ENCODE measurements at regions not wholly inside any gene's neighbourhood (a gene's known extent, or its start where the extent isn't known, plus 50 kb on each side); places are given as distances from the start of the nearest gene placed in this dataset.
"Not testable (repeated sequence)": the region's sequence is repeated elsewhere in the genome, so short reads cannot be mapped to it uniquely, and the experiment has no call there.

DNA sequence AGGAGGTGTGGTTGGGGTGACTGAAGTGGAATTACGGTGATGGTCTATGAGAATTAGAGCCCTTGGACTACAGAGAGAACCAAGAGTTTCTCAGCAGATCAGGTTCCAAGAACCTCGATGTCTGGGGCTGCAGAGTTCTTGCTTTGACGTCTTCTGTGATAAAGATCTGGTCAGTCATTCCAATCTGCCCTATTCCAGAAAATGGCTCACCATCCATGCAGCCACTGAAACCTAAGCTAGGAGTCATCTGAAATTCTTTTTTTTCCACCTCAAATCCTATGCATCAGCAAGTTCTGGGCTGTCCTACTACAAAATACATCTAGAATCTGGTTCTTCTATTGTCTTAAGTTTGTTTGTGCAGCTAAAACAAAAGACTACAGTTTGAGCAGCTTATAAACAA, 254.4 kb upstream of the PGRMC2 start:
- peak; percentile 77 for DNase-seq (ENCODE audit: insufficient read length, low spot score, missing footprints)
- Histone ChIP-seq H3K27ac (ENCODE audit: low read depth, low read length) (peak overlapping the region; percentile 16), H4K20me1 (ENCODE audit: insufficient read depth, low read length) (no peaks in the 10 kb centered on the region), H2AFZ (ENCODE audit: low read length) (peak overlapping the region; percentile 49), H3K4me2 (ENCODE audit: insufficient read depth, low read length) (no peak overlapping the region), H3K36me3 (ENCODE audit: insufficient read depth, low read length) (no peaks in the 10 kb centered on the region), H3K79me2 (ENCODE audit: insufficient read depth, low read length) (no peaks in the 10 kb centered on the region), H3K9me3 (ENCODE audit: low read depth, low read length) (no peaks in the 10 kb centered on the region), H3K4me3 (ENCODE audit: insufficient read depth, low read length) (no peak overlapping the region), H3K27me3 (ENCODE audit: insufficient read depth, low read length) (no peaks in the 10 kb centered on the region), H3K4me1 (ENCODE audit: insufficient read depth, low read length) (no peaks in the 10 kb centered on the region)
- TF ChIP-seq, protein P1, sequence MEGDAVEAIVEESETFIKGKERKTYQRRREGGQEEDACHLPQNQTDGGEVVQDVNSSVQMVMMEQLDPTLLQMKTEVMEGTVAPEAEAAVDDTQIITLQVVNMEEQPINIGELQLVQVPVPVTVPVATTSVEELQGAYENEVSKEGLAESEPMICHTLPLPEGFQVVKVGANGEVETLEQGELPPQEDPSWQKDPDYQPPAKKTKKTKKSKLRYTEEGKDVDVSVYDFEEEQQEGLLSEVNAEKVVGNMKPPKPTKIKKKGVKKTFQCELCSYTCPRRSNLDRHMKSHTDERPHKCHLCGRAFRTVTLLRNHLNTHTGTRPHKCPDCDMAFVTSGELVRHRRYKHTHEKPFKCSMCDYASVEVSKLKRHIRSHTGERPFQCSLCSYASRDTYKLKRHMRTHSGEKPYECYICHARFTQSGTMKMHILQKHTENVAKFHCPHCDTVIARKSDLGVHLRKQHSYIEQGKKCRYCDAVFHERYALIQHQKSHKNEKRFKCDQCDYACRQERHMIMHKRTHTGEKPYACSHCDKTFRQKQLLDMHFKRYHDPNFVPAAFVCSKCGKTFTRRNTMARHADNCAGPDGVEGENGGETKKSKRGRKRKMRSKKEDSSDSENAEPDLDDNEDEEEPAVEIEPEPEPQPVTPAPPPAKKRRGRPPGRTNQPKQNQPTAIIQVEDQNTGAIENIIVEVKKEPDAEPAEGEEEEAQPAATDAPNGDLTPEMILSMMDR (IDR thresholded peaks at IDR 0.05; ENCODE audit: extremely low read depth, low read depth, low read length) = no peak

DNA sequence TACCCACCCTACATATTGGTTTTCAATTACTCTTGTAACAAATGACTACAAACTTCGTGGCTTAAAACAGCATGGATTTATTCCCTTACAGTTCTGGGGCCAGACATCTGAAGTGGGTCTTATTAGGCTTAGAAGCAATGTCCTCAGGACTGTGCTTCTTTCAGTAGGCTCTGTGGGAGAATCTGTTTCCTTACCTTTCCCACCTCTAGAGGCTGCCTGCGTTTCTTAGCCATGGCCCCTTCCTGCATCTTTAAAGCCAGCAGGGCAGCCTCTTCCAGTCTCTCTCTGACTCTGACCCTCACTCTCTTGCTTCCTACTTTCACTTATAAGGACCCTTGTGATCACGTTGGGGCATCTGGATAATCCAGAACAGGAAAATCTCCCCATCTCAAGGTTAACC, 252.5 kb upstream of the PGRMC2 start:
- Histone ChIP-seq H3K9me3 (ENCODE audit: low read depth, low read length) (no peaks in the 10 kb centered on the region), H3K4me1 (ENCODE audit: insufficient read depth, low read length) (no peaks in the 10 kb centered on the region), H3K27me3 (ENCODE audit: insufficient read depth, low read length) (no peaks in the 10 kb centered on the region), H3K79me2 (ENCODE audit: insufficient read depth, low read length) (no peaks in the 10 kb centered on the region), H2AFZ (ENCODE audit: low read length) (no peak overlapping the region), H3K4me2 (ENCODE audit: insufficient read depth, low read length) (no peak overlapping the region), H4K20me1 (ENCODE audit: insufficient read depth, low read length) (no peaks in the 10 kb centered on the region), H3K27ac (ENCODE audit: low read depth, low read length) (no peak overlapping the region), H3K36me3 (ENCODE audit: insufficient read depth, low read length) (no peaks in the 10 kb centered on the region), H3K4me3 (ENCODE audit: insufficient read depth, low read length) (no peak overlapping the region)
- DNase-seq (ENCODE audit: insufficient read length, low spot score, missing footprints) = no peak
- TF ChIP-seq, protein P1 (IDR thresholded peaks at IDR 0.05; ENCODE audit: extremely low read depth, low read depth, low read length) = no peak

DNA sequence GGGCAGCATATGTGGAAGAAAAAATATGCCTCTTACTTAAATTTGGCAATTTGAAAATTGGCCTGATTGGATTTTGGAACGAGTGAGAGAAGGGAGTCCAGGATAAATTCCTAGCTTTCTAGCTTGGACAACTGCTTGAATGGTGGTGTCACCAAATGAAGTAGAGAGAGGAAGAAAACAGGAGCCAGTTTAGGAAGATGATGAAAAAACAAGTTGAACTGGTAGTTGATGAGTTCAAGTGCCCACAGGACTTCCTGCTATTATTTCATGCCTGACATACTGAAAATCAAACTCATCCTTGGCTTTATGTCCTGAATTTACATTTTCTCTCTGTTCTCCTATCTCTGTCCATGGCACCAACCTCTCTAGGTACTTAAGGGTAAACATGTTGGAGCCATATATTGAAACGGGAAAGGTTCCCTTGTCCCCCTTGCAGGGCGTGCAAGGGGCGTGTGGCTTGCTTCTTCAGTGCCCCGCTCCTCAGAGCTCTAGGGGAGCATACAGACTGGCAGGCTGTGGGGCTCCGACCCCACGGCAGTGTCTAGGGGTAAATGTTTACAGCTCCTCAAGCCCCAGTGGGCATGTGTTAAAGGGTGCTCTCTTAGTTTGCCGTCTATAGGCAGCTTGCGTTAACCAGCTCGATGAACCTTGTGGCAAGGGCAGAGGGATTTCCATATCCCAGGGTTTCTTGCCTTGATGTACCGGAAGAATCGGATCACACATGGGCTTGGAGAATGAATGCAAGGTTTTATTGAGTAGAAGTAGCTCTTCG, 250.7 kb upstream of the PGRMC2 start:
- peak; percentile 13 for DNase-seq (ENCODE audit: insufficient read length, low spot score, missing footprints)
- TF ChIP-seq, protein P1 (IDR thresholded peaks at IDR 0.05; ENCODE audit: extremely low read depth, low read depth, low read length) = no peak
- no peaks in the 10 kb centered on the region for H3K27me3 ChIP-seq (ENCODE audit: insufficient read depth, low read length)
- H3K27ac ChIP-seq (ENCODE audit: low read depth, low read length) = no peak overlapping the region
- H3K4me3 ChIP-seq (ENCODE audit: insufficient read depth, low read length) = no peak overlapping the region
- no peaks in the 10 kb centered on the region for H3K79me2 ChIP-seq (ENCODE audit: insufficient read depth, low read length)
- no peaks in the 10 kb centered on the region for H3K9me3 ChIP-seq (ENCODE audit: low read depth, low read length)
- no peaks in the 10 kb centered on the region for H3K36me3 ChIP-seq (ENCODE audit: insufficient read depth, low read length)
- no peak overlapping the region for H3K4me2 ChIP-seq (ENCODE audit: insufficient read depth, low read length)
- no peaks in the 10 kb centered on the region for H3K4me1 ChIP-seq (ENCODE audit: insufficient read depth, low read length)
- H4K20me1 ChIP-seq (ENCODE audit: insufficient read depth, low read length) = no peaks in the 10 kb centered on the region
- no peak overlapping the region for H2AFZ ChIP-seq (ENCODE audit: low read length)

- Histone ChIP-seq H3K9me3 (ENCODE audit: low read depth, low read length) (no peaks in the 10 kb centered on the region), H3K4me3 (ENCODE audit: insufficient read depth, low read length) (no peak overlapping the region), H3K27me3 (ENCODE audit: insufficient read depth, low read length) (no peaks in the 10 kb centered on the region), H3K4me1 (ENCODE audit: insufficient read depth, low read length) (no peaks in the 10 kb centered on the region), H2AFZ (ENCODE audit: low read length) (peak overlapping the region; percentile 21), H3K36me3 (ENCODE audit: insufficient read depth, low read length) (no peaks in the 10 kb centered on the region), H3K27ac (ENCODE audit: low read depth, low read length) (no peak overlapping the region), H3K4me2 (ENCODE audit: insufficient read depth, low read length) (no peak overlapping the region), H3K79me2 (ENCODE audit: insufficient read depth, low read length) (no peaks in the 10 kb centered on the region), H4K20me1 (ENCODE audit: insufficient read depth, low read length) (no peaks in the 10 kb centered on the region)
- DNase-seq (ENCODE audit: insufficient read length, low spot score, missing footprints) = no peak
- TF ChIP-seq, protein P1 (IDR thresholded peaks at IDR 0.05; ENCODE audit: extremely low read depth, low read depth, low read length) = no peak
Measured at GRCh38 chr4:128536746-128537145, 249.1 kb upstream of the PGRMC2 start.

- not testable (repeated sequence) for DNase-seq (ENCODE audit: insufficient read length, low spot score, missing footprints); H3K36me3 ChIP-seq (ENCODE audit: insufficient read depth, low read length); H3K4me2 ChIP-seq (ENCODE audit: insufficient read depth, low read length); H3K27me3 ChIP-seq (ENCODE audit: insufficient read depth, low read length); H3K79me2 ChIP-seq (ENCODE audit: insufficient read depth, low read length); H3K4me1 ChIP-seq (ENCODE audit: insufficient read depth, low read length); H3K27ac ChIP-seq (ENCODE audit: low read depth, low read length); H3K9me3 ChIP-seq (ENCODE audit: low read depth, low read length); H4K20me1 ChIP-seq (ENCODE audit: insufficient read depth, low read length); H3K4me3 ChIP-seq (ENCODE audit: insufficient read depth, low read length)
- peak overlapping the region; percentile 56 for H2AFZ ChIP-seq (ENCODE audit: low read length)
Measured at GRCh38 chr4:128535510-128535909, 247.9 kb upstream of the PGRMC2 start.
